ENCODE measurements at regions not wholly inside any gene's neighbourhood (a gene's known extent, or its start where the extent isn't known, plus 50 kb on each side); places are given as distances from the start of the nearest gene placed in this dataset.

GRCh38 chr12:48409938-48410337 is 59.2 kb upstream of the ZNF641 start:
- DNase-seq (ENCODE audit: low read depth in 2 of 2, low spot score in 1 of 2), result peak in 1 of 2 donors; percentile 9

- DNase-seq (ENCODE audit: low read depth in 2 of 2, low spot score in 1 of 2), result no peak
Measured at GRCh38 chr12:48413388-48413787, 59.0 kb upstream of the ANP32D start.

DNA sequence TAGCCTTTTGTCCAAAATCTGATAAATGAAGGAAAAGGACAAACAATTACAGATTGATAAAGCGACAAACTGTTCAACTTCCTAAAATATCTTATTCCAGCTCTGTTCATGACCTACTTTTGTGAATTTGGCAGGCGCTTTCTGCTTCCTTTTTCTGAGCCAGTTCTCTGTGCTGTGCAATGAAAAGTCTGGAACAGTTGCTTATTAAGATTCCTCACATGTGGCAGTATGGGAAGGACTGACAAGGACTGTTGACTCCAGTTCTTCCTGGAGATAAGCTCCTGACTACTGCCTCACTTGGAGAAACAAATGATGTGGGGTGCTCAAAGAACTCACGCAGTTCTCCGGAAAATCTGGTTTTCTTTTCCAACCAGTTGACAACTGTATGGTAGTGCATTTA is 58.3 kb upstream of the ANP32D start:
- DNase-seq (ENCODE audit: low read depth in 2 of 2, low spot score in 1 of 2), result no peak

- DNase-seq (ENCODE audit: low read depth in 2 of 2, low spot score in 1 of 2), result no peak
Measured at GRCh38 chr12:48419116-48419935, 53.0 kb upstream of the ANP32D start.

DNA sequence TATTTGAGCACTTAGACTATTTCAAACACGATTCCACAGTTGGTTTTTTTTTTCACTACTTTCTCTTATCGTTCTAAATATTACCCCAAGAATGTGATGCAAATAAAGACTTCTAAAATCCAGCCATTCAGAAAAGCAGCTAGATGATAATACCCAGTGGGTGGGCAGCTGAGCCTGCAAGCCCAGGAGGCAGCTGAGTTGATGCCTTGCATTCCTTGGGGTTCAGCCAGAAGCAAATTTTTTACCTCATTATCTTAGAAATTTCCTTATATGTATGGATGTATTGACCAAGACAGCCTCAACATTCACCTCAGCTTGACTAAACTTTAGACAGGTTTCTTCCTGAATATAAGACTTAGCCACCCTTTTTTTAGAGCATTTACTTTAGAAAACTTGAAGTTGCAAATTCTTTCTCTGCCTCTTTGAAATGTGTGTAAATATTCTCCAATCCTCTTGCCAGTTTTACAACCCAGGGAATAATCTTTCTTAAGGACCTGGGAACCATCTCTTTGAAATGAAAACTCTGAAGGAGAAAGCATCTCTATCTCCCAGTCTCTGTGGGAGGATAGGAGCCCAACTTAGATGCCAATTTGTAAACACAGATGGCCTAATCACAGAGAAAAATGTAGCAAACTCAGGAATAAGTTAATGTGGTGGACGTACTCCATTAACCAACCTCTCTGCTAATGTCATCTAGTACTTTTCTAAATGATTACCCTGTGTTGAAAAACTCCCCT is 52.2 kb upstream of the ANP32D start:
- DNase-seq (ENCODE audit: low read depth in 2 of 2, low spot score in 1 of 2), result no peak

DNA sequence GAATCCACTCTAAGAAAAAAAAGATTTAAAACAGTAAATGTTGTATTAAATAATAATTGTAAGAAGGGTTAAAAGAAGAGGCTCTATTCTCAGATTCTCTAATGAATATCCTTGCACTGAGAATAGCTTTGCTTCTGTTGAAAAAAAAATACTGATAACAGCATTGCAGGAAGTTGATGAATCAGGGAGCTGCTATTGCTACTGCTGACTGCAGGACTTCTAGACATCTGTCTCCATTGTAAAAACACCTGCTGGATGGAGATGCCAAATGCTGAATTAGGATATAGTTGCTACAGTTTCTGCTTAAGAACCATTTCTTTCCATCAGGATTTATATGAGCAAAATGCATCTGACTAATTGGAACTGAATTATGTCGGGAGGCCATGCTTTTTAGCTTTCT is 50.3 kb upstream of the ANP32D start:
- no peak for DNase-seq (ENCODE audit: low read depth in 2 of 2, low spot score in 1 of 2)

All from stimulated activated CD8-positive, alpha-beta memory T cell treated with anti-CD3 and anti-CD28 coated beads, Interleukin-4, amount 100 ng/mL, for 1 hour (primary cell).